ENCODE measurements at regions not wholly inside any gene's neighbourhood (a gene's known extent, or its start where the extent isn't known, plus 50 kb on each side); places are given as distances from the start of the nearest gene placed in this dataset.
A peak's percentile ranks its signal among the peaks of the same experiment; 100 is the strongest.
"Not testable (repeated sequence)": the region's sequence is repeated elsewhere in the genome, so short reads cannot be mapped to it uniquely, and the experiment has no call there.

DNA sequence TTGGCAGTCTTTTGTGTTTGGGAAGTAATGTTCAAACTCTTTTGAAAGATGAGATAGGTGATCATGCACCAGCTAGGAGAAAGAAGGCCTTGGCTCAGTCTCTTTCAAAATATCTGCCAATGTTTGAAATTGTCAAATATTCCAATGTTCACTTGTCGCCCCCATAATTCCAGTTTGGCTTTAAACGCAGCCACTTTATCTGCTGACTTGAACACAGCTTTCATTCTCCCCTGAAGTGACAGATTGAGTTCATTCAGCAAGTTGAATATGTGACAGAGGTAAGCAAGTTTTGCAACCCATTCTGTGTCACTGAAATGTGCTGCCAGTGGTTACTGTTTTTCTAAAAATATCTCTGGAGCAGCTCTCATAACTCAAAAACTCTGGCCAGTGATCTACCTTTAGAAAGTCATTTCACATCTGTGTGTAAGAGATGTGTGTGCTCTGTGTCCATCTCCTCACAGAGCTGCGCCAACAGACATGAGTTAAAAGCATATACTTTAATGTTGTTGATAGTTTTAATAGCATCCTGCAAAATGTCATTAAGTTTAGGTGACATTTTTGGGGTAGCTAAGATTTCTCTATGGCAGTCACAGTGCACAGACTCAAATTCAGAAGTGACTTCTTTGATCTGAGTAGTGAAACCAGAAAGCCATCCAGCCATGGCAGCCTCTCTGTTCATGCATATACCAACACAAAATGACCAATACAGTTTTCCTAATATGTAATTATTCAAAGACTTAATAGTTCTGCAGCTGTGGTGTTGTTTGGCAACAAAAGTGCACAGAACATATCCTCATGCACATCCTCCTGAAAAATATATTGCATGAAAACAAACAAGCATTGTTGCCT, 614.3 kb upstream of the MIS18BP1 start:
- DNase-seq (ENCODE audit: low spot score), result no peak

DNA sequence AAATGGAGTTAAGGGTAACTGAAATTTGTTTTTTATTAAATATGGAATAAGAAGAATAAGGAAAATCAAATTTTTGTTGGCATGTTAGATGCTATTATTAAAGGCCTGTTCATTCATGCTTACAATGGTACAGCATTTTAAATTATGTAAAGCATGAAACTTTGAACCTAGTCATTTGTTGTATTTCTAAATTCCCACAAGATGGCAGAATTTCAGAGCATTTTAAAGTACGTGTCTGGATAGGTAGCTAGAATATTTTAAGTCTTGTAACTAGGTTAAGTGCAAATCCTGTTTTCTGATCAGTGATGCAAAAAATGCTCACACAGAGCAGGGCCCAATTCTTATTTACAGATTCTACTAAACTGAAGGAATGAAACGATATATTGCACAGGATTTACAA, 585.6 kb upstream of the MIS18BP1 start:
- DNase-seq (ENCODE audit: low spot score), result peak; percentile 13

- no peak for DNase-seq (ENCODE audit: low spot score)
These were observed 566.1 kb upstream of the MIS18BP1 start for GRCh38 chr14:45819107-45819506.

DNA sequence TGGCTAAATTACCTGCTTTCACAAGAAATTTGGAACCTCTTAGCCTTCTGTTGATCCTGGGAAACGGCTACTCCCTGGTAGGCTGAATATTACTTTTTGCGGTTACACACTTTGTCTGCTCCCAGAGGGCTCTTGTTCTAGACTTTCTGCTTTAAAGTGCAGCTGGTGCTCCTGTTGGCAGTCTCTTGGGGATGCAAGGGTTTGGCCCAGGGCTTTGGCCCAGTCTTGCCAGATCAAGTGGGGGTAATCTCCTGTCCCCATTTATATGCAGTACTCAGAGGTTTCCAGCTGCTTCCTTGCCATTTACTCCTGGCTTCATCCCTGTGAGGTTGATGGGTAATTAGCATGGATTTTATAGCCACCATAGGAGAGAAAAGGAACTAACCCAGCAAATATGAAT, 558.2 kb upstream of the MIS18BP1 start:
- DNase-seq (ENCODE audit: low spot score), result no peak

DNA sequence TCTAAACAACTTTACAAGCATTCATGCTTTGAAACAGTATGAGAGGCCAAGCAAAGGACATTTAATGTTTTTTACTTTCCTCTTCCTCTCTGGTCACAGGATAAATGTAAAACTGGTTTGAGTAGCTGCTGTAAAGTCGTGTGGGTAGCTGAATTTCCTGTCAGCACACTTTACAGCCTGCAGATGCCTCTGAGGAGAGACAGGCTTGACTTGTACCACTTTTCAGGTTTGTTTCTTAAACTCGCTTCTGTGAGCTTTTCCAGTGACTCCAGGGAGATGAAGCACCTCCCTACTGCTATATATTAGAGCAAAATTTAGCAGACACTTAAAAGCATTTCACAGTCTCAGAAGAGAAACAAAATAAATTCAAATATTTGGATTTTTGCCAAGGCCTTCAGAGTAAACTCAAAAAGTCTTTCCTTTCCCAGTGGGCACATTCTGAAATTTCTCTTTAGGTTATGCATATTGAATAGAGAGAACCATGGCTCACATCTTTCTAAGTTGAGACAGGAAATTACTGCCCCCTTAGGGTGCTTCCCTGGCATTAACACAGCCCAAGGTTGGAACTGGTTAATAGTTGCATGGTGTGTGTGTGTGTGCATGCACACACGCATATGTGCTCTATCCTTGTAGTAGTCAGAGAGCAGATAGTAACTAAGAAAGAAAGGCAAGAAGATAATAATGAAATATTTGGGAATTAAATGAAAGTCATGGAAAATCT, 557.3 kb upstream of the MIS18BP1 start:
- DNase-seq (ENCODE audit: low spot score), result peak; percentile 84

DNA sequence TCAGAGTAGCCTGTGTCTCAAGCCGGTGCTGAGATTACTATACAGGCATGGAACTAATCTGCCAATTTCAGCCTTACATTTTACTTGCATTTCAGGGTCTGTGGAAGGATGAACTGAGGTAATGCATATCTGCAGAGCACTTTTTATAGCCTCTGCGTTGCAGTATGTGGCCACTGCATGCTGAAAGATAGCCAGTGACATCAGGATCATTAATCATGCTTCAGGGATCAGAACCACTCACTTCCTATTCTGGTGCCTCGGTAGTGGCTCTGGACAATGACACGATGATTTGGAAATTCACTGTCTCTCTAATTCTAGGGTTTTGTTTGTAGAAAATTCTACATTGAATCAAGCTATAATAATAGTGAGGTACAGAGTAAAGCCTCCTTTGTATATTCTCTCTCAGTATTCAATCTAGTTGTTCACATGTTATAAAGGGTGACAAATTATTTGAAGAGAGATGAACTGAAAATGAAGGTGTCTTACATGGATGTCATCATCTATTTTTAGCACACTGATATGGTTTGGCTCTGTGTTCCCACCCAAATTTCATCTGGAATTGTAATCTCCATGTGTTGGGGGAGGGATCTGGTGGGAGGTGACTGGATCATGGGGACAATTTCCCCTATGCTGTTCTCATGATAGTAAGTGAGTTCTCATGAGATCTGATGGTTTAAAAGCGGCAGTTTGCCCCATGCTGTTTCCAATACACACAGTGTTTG, 554.3 kb upstream of the MIS18BP1 start:
- DNase-seq (ENCODE audit: low spot score), result peak; percentile 8

GRCh38 chr14:45799511-45799910, 546.5 kb upstream of the MIS18BP1 start:
- DNase-seq (ENCODE audit: low spot score), result no peak

DNA sequence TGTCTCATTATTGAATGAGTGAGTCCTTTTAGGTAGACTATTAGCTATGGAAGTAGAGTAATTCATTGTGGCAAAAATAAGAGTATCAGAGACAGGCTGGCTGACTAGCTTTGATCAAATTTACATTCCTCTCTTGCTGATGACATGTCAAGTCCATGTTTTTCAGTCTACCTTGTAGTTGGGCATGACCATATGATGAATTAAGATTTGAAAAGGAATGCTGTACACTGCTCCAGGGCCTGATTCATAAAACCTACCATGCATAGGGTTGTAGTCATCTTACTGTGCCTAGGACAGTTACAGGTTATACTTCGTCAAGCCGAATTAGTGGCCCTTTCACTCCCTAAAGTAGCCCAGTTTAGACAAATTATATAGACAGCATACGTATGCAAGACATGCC, 545.7 kb upstream of the MIS18BP1 start:
- DNase-seq (ENCODE audit: low spot score), result no peak

GRCh38 chr14:45796006-45796405, 543.0 kb upstream of the MIS18BP1 start:
- DNase-seq (ENCODE audit: low spot score), result not testable (repeated sequence)

GRCh38 chr14:45793081-45793480, 540.1 kb upstream of the MIS18BP1 start:
- DNase-seq (ENCODE audit: low spot score), result peak; percentile 44

DNA sequence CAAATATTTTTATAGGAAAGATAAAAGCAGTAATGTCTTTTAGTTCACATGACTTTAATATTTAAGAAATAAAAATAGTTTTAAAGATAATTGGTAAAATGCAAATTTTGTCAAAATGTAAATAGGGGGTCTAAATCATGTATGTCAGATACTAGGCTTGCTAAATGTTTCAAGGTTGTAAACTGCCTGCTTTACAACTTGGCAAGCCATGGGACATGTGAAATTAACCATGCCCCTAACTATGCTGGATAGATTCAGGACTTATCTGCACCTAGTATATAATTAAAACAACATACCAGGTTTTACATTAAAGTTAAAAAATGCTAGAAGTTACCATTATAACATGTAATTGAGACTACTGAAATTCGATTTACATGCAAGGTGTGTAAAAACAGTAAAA, 537.3 kb upstream of the MIS18BP1 start:
- no peak for DNase-seq (ENCODE audit: low spot score)

DNA sequence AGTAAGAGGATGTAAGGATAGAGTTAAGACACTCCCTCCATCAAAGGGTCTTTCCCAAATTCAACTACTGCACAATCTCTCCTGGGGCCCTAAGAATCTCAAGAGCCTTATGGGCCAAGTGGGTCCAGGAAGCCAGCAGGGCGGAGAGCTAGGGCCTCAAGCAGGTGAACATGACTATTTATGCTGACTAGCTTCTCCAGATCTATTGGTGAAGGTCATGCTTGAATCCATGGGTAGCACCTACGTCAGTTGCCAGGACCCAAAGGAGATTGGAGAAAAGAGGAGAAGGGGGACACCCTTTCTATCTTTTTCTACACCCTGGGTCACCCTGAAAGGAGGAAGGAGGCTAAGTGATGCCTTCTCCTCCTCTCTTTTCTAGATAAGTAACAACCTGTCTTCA, 534.2 kb upstream of the MIS18BP1 start:
- DNase-seq (ENCODE audit: low spot score), result no peak

- no peak for DNase-seq (ENCODE audit: low spot score)
These were observed 533.3 kb upstream of the MIS18BP1 start for GRCh38 chr14:45786266-45786665.

GRCh38 chr14:45785240-45785639, 532.2 kb upstream of the MIS18BP1 start:
- DNase-seq (ENCODE audit: low spot score), result peak; percentile 62

- no peak for DNase-seq (ENCODE audit: low spot score)
These were observed 513.2 kb upstream of the MIS18BP1 start for GRCh38 chr14:45766247-45766646.

DNA sequence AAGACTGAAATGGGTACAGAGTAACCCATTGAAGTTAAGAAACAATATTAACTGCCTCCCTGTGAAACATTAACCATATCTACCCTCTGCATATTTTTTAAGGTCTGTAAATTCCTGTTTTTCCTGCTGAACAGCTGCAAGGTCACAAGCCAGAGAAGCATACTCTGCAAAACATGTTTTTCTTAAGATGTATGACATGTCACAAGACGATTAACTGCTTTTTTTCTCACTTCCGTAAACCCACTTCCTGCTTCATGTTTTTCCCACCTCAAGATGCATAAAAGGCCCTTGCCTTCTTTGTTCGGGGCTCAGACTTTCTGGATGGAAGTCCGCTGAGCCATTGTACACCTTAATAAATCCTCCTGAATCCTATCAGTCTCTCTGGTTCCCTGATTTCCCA, 504.7 kb upstream of the MIS18BP1 start:
- DNase-seq (ENCODE audit: low spot score), result no peak

- peak; percentile 5 for DNase-seq (ENCODE audit: low spot score)
These were observed 503.4 kb upstream of the MIS18BP1 start for GRCh38 chr14:45756412-45756811.

- no peak for DNase-seq (ENCODE audit: low spot score)
These were observed 490.9 kb upstream of the MIS18BP1 start for GRCh38 chr14:45743884-45744283.

DNA sequence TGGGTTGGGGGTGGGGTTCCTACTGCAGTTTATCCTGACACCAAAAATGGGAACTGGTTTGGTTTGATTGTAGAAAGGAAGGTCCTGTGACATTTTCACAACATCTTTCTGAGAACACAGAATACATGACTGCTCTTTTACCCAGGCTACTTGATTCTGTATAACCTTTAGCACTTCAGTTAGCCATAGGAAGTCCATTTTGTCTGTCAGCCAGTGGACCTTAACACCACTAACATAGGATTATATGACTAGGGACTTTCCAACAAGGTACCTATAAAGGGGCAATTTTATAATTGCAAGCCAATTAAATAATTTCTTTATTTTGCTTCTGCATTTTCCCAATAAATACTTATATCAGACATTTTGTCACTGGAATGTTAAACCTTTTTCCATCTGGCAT, 489.2 kb upstream of the MIS18BP1 start:
- no peak for DNase-seq (ENCODE audit: low spot score)

GRCh38 chr14:45728434-45729225, 475.6 kb upstream of the MIS18BP1 start:
- no peak for DNase-seq (ENCODE audit: low spot score)

DNA sequence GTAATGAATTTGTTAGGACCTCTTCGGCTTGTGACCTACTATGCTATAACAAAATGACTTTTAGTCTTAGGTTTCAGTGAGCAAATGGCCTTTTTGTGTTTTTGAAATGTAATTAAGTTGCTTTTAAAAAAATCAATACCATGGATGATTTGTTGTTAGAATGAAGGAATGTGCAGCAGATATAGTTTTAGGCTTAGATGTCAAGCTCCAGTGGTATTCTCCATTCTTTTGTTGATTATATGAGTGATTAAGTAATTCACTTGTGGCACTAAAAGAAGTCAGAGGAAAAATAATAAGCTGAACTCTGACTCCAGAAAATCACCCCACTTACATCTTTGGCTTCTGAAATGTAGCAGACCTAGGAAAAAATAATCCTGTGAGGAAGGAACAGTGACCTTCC, 474.1 kb upstream of the MIS18BP1 start:
- no peak for DNase-seq (ENCODE audit: low spot score)

DNA sequence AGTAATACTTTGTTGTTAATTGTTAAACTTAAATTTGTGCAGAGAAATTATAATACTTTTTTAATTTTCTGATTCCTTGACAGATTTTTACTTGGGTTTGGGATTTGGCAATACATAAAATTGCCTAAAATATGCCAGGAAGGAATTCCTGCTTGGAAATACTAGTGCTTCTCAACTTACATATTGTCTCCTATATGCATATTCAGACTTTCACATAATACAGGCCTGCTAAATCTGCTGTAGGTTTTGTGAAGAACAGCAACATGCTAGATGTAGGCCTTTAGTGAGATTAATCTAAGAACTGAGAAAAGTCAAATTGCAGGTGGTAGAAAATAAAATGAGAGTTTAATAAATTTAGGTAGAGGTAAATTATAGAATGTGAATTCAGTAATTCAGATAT, 468.5 kb upstream of the MIS18BP1 start:
- no peak for DNase-seq (ENCODE audit: low spot score)
